Epithelial cell of proximal tubule (primary cell): ENCODE measurements at regions not wholly inside any gene's neighbourhood (a gene's known extent, or its start where the extent isn't known, plus 50 kb on each side); places are given as distances from the start of the nearest gene placed in this dataset.

Experiments used
- DNase-seq: peaks from one replicate; pipeline ENCODE4 v3.0.0-alpha.2; 2011; ENCODE audit warnings: low read depth
- H3K4me3 ChIP-seq: 2 replicates; pipeline ENCODE4 v1.5.1; 2011; ENCODE audit warnings: low read depth, mild to moderate bottlenecking, low read length
- TF ChIP-seq, protein P1 (sequence below): conservative IDR thresholded peaks from 2 replicates; pipeline ENCODE4 v1.5.1; 2012; ENCODE audit warnings: low read depth, mild to moderate bottlenecking, low read length

- TF ChIP-seq, protein P1, sequence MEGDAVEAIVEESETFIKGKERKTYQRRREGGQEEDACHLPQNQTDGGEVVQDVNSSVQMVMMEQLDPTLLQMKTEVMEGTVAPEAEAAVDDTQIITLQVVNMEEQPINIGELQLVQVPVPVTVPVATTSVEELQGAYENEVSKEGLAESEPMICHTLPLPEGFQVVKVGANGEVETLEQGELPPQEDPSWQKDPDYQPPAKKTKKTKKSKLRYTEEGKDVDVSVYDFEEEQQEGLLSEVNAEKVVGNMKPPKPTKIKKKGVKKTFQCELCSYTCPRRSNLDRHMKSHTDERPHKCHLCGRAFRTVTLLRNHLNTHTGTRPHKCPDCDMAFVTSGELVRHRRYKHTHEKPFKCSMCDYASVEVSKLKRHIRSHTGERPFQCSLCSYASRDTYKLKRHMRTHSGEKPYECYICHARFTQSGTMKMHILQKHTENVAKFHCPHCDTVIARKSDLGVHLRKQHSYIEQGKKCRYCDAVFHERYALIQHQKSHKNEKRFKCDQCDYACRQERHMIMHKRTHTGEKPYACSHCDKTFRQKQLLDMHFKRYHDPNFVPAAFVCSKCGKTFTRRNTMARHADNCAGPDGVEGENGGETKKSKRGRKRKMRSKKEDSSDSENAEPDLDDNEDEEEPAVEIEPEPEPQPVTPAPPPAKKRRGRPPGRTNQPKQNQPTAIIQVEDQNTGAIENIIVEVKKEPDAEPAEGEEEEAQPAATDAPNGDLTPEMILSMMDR: no peak
- no peak overlapping the region for H3K4me3 ChIP-seq
- no peak for DNase-seq
Measured at GRCh38 chr12:66984077-66984476, 285.1 kb upstream of the CAND1 start.

DNA sequence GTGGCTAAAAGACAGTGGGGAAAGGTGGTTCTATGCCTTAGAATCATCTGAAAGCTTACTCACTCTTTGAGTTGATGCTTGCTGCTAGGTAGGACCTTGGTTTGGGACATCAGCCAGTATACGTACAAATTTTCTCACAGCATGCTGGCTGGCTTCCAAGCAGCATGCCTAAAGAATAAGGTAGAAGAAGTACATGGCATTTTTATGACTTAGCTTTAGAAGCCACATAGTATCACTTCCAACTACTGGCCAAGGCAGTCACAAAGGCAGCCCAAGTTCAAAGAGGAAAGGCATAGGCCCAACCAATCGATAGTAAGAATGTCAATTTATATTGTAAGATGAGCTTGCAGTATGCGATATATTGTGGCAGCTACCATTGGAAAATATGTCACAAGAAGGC is 284.2 kb upstream of the CAND1 start:
- TF ChIP-seq, protein P1: no peak
- no peak overlapping the region for H3K4me3 ChIP-seq
- DNase-seq: no peak

GRCh38 chr12:66999141-66999540 is 270.0 kb upstream of the CAND1 start:
- H3K4me3 ChIP-seq: no peak overlapping the region
- TF ChIP-seq, protein P1: no peak
- DNase-seq: no peak

GRCh38 chr12:67001251-67001650 is 267.9 kb upstream of the CAND1 start:
- no peak for DNase-seq
- TF ChIP-seq, protein P1: no peak
- H3K4me3 ChIP-seq: no peak overlapping the region

DNA sequence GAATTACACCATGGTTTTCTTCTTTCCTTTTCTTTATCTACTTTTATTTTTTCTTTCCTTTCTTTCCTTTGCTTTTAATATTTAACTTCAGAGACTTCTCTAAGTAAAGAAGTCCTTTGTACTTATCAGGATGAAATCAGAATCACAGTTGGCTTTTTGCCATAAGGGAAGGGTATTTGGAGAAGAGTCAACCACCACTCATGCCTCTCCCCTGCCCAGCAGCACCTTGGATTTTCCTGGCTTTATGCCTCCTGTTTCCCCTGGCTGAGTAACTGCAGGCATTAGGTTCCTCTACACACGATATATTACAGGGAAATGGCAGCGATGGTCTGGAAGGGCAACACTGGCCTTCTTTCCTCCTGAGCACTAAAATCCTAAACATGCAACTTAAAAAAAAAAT is 266.4 kb upstream of the CAND1 start:
- no peak for DNase-seq
- TF ChIP-seq, protein P1: no peak
- no peak overlapping the region for H3K4me3 ChIP-seq

DNA sequence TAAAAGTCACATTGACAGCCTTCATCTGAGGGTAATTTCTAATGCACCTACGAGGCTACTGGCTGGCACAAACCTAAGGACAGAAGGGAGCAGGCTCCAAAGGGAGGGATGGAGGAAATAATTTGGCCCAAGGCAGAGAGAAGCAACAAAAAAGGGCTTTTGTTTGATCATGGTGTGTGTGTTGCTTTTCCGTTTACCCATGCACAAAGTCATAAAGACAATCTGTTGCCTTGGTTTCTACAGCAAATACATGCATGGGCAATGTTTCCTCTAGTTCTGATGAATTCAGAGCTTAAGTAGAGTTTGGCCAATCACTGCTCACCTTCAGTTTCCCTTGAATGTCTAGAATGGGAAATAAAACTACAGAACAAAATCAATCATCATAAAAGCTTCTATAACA is 262.5 kb upstream of the CAND1 start:
- H3K4me3 ChIP-seq: no peak overlapping the region
- TF ChIP-seq, protein P1: no peak
- no peak for DNase-seq

DNA sequence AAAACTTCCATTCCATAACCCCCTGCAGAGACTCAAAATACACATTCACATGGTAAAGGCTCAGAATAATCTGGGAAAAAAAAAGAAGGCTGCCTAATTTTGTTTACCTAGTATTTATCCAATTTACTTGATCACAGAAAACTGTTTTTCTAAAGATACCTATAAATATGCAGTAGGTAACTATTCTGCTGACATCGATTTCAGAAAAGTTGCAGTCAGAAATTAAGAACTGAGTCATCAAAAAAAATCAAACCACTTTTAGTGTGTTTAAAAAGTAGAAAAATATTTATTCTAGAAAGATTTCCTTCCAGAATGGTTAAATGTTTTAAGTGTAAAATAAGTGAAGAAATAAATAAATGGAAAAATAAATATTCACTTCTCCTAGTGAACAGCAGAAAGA is 254.5 kb upstream of the CAND1 start:
- TF ChIP-seq, protein P1: no peak
- no peak overlapping the region for H3K4me3 ChIP-seq
- no peak for DNase-seq
